ENCODE measurements at regions not wholly inside any gene's neighbourhood (a gene's known extent, or its start where the extent isn't known, plus 50 kb on each side); places are given as distances from the start of the nearest gene placed in this dataset.
"Not testable (repeated sequence)": the region's sequence is repeated elsewhere in the genome, so short reads cannot be mapped to it uniquely, and the experiment has no call there.

- H3K79me2 ChIP-seq (replicated peaks; ENCODE audit: insufficient read depth, low read length), result no peaks in the 10 kb centered on the region
- H2AFZ ChIP-seq (ENCODE audit: low read depth, low read length), result no peak overlapping the region
- H3F3A ChIP-seq (ENCODE audit: insufficient read depth, low read length, poor library complexity, severe bottlenecking), result no peaks in the 10 kb centered on the region
- no peak for TF ChIP-seq POLR2AphosphoS5 (IDR thresholded peaks at IDR 0.05)
- no peak for TF ChIP-seq EZH2 (IDR thresholded peaks at IDR 0.05; ENCODE audit: borderline replicate concordance, insufficient read depth, low read length, poor library complexity, severe bottlenecking)
- TF ChIP-seq REST (IDR thresholded peaks at IDR 0.05; ENCODE audit: borderline replicate concordance), result no peak
- no peak for TF ChIP-seq SMC3 (conservative IDR thresholded peaks at IDR 0.05; ENCODE audit: poor library complexity)
- TF ChIP-seq MXI1 (conservative IDR thresholded peaks at IDR 0.05; ENCODE audit: poor library complexity, severe bottlenecking), result no peak
- TF ChIP-seq RAD21 (conservative IDR thresholded peaks at IDR 0.05), result no peak
- TF ChIP-seq CTCF (IDR thresholded peaks at IDR 0.05; ENCODE audit: poor library complexity, severe bottlenecking), result no peak
- TF ChIP-seq TAF1 (IDR thresholded peaks at IDR 0.05; ENCODE audit: low read depth), result no peak
- no peak for TF ChIP-seq EP300 (conservative IDR thresholded peaks at IDR 0.05; ENCODE audit: poor library complexity, severe bottlenecking)
- H3K9me2 ChIP-seq (ENCODE audit: insufficient read depth, low read length), result no peaks in the 10 kb centered on the region
- no peaks in the 10 kb centered on the region for H4K20me1 ChIP-seq (ENCODE audit: insufficient read depth)
- no peaks in the 10 kb centered on the region for H3K9me3 ChIP-seq (ENCODE audit: low read length)
- H3K27ac ChIP-seq (ENCODE audit: low read length), result no peak overlapping the region
- no peak overlapping the region for H3K4me3 ChIP-seq (ENCODE audit: low read length)
- H3K36me3 ChIP-seq (ENCODE audit: insufficient read depth, low read length), result no peaks in the 10 kb centered on the region
- H3K27me3 ChIP-seq (ENCODE audit: insufficient read depth, low read depth, low read length), result no peaks in the 10 kb centered on the region
- H3K9ac ChIP-seq (ENCODE audit: low read length), result no peak overlapping the region
- no peak overlapping the region for H3K4me2 ChIP-seq (ENCODE audit: low read length)
Observed at GRCh38 chr9:117835798-117836197, 131.6 kb downstream of the TLR4 start.

GRCh38 chr9:117839862-117840261 lies 135.7 kb downstream of the TLR4 start:
- H3K9me2 ChIP-seq (ENCODE audit: insufficient read depth, low read length), result no peaks in the 10 kb centered on the region
- no peak overlapping the region for H3K9ac ChIP-seq (ENCODE audit: low read length)
- no peak overlapping the region for H3K4me3 ChIP-seq (ENCODE audit: low read length)
- no peak for TF ChIP-seq REST (IDR thresholded peaks at IDR 0.05; ENCODE audit: borderline replicate concordance)
- TF ChIP-seq MXI1 (conservative IDR thresholded peaks at IDR 0.05; ENCODE audit: poor library complexity, severe bottlenecking), result no peak
- TF ChIP-seq SMC3 (conservative IDR thresholded peaks at IDR 0.05; ENCODE audit: poor library complexity), result no peak
- no peak for TF ChIP-seq EP300 (conservative IDR thresholded peaks at IDR 0.05; ENCODE audit: poor library complexity, severe bottlenecking)
- TF ChIP-seq EZH2 (IDR thresholded peaks at IDR 0.05; ENCODE audit: borderline replicate concordance, insufficient read depth, low read length, poor library complexity, severe bottlenecking), result no peak
- no peak for TF ChIP-seq POLR2AphosphoS5 (IDR thresholded peaks at IDR 0.05)
- TF ChIP-seq TAF1 (IDR thresholded peaks at IDR 0.05; ENCODE audit: low read depth), result no peak
- no peak for TF ChIP-seq CTCF (IDR thresholded peaks at IDR 0.05; ENCODE audit: poor library complexity, severe bottlenecking)
- TF ChIP-seq RAD21 (conservative IDR thresholded peaks at IDR 0.05), result no peak
- H3K36me3 ChIP-seq (ENCODE audit: insufficient read depth, low read length), result no peaks in the 10 kb centered on the region
- no peak overlapping the region for H3K4me2 ChIP-seq (ENCODE audit: low read length)
- H4K20me1 ChIP-seq (ENCODE audit: insufficient read depth), result no peaks in the 10 kb centered on the region
- H3F3A ChIP-seq (ENCODE audit: insufficient read depth, low read length, poor library complexity, severe bottlenecking), result no peaks in the 10 kb centered on the region
- no peak overlapping the region for H3K27ac ChIP-seq (ENCODE audit: low read length)
- no peaks in the 10 kb centered on the region for H3K9me3 ChIP-seq (ENCODE audit: low read length)
- H3K79me2 ChIP-seq (replicated peaks; ENCODE audit: insufficient read depth, low read length), result no peaks in the 10 kb centered on the region
- no peaks in the 10 kb centered on the region for H3K27me3 ChIP-seq (ENCODE audit: insufficient read depth, low read depth, low read length)
- H2AFZ ChIP-seq (ENCODE audit: low read depth, low read length), result no peak overlapping the region

- not testable (repeated sequence) for H2AFZ ChIP-seq (ENCODE audit: low read depth, low read length); H3K27ac ChIP-seq (ENCODE audit: low read length); H3K4me2 ChIP-seq (ENCODE audit: low read length); H3K36me3 ChIP-seq (ENCODE audit: insufficient read depth, low read length); H3K9me3 ChIP-seq (ENCODE audit: low read length); H3K4me3 ChIP-seq (ENCODE audit: low read length); H3F3A ChIP-seq (ENCODE audit: insufficient read depth, low read length, poor library complexity, severe bottlenecking); H4K20me1 ChIP-seq (ENCODE audit: insufficient read depth); H3K79me2 ChIP-seq (replicated peaks; ENCODE audit: insufficient read depth, low read length); H3K9ac ChIP-seq (ENCODE audit: low read length); H3K9me2 ChIP-seq (ENCODE audit: insufficient read depth, low read length); H3K27me3 ChIP-seq (ENCODE audit: insufficient read depth, low read depth, low read length)
Observed at GRCh38 chr9:117851836-117852461, 147.7 kb downstream of the TLR4 start.

All from neural cell (in vitro differentiated cells).